GM23248 (cell line): ENCODE measurements at regions not wholly inside any gene's neighbourhood (a gene's known extent, or its start where the extent isn't known, plus 50 kb on each side); places are given as distances from the start of the nearest gene placed in this dataset.

ENCODE experiments used
- EZH2 ChIP-seq: fragments of 200-600 bp; sonication (generic); IDR thresholded peaks from 2 replicates; pipeline ENCODE4 v1.6.1; 2018; ENCODE audit warnings: antibody characterized with exemption, mild to moderate bottlenecking; ENCODE audit not compliant: insufficient read depth, poor library complexity, severe bottlenecking
- EZH2phosphoT487 ChIP-seq: fragments of 200-600 bp; sonication (generic); IDR thresholded peaks from 2 replicates; pipeline ENCODE4 v1.6.1; 2018; ENCODE audit warnings: antibody characterized with exemption, moderate library complexity, mild to moderate bottlenecking, low read depth; ENCODE audit not compliant: insufficient read depth

- TF ChIP-seq EZH2 (no peak), EZH2phosphoT487 (no peak)
Observed at GRCh38 chr9:134276453-134277245, 49.6 kb upstream of the RXRA start.
